ENCODE measurements at regions not wholly inside any gene's neighbourhood (a gene's known extent, or its start where the extent isn't known, plus 50 kb on each side); places are given as distances from the start of the nearest gene placed in this dataset.

DNA sequence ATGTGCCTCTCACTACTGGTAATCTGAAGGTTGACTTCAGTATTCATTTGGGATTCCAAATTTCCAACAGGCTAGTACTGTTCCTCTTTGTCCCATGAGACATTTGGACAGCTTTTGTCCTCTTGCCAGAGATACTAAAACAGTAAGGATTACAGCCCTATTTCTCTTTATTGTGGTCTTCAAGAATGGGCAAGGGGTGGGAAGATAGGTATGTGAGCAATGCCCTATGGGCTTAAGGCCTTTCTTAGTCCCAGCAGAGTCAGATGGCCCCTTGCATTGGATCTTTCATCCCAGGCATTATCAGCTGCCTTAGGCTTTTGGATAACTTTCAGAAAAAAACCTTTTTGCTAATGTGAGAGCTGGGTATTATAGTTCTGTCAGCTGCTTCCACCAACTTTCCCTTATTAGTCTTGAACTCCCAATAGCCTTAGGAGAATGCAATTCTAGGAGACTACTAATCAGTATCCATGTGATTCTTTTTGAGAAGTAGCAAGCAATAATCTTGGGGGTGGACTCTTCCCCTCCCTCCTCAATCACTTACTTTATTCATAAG is 361.1 kb upstream of the NUDT12 start:
- TF ChIP-seq GATA3 (IDR thresholded peaks at IDR 0.05; ENCODE audit: low read depth, low read length) (no peak), GATA2 (IDR thresholded peaks at IDR 0.05; ENCODE audit: low read depth, low read length) (no peak)
